ENCODE measurements at regions not wholly inside any gene's neighbourhood (a gene's known extent, or its start where the extent isn't known, plus 50 kb on each side); places are given as distances from the start of the nearest gene placed in this dataset.
A peak's percentile ranks its signal among the peaks of the same experiment; 100 is the strongest.

DNA sequence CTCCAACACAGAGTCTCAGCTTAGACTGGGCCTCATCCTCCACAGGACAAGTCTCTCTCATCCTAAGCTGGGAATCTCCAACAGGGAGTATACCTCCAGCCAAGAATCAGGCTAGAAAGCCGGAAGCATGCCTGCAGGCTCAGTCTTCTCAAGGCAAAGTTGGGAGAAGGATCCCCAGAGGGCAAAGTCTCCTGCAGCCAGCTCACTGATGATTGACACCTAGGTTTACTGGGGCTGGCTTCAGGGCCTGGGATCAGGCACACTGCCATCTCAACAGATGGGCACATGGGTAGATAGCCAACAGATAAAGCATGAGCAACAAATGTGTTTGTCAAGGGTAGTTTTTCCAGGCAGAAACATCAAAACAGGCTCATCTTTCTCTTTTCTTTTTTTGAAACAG, 56.1 kb upstream of the TOX3 start (continued):
- TF ChIP-seq, protein P1, sequence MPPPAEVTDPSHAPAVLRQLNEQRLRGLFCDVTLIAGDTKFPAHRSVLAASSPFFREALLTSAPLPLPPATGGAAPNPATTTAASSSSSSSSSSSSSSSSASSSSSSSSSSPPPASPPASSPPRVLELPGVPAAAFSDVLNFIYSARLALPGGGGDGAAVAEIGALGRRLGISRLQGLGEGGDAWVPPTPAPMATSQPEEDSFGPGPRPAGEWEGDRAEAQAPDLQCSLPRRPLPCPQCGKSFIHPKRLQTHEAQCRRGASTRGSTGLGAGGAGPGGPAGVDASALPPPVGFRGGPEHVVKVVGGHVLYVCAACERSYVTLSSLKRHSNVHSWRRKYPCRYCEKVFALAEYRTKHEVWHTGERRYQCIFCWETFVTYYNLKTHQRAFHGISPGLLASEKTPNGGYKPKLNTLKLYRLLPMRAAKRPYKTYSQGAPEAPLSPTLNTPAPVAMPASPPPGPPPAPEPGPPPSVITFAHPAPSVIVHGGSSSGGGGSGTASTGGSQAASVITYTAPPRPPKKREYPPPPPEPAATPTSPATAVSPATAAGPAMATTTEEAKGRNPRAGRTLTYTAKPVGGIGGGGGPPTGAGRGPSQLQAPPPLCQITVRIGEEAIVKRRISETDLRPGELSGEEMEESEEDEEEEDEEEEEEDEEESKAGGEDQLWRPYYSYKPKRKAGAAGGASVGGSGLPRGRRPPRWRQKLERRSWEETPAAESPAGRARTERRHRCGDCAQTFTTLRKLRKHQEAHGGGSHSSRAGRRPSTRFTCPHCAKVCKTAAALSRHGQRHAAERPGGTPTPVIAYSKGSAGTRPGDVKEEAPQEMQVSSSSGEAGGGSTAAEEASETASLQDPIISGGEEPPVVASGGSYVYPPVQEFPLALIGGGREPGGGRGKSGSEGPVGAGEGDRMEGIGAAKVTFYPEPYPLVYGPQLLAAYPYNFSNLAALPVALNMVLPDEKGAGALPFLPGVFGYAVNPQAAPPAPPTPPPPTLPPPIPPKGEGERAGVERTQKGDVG (CRISPR knock-in tag; IDR thresholded peaks at IDR 0.05): no peak
- TF ChIP-seq HDAC2 (IDR thresholded peaks at IDR 0.05) (no peak), KLF5 (IDR thresholded peaks at IDR 0.05; ENCODE audit: partially characterized antibody) (no peak)
- TF ChIP-seq, protein P2, sequence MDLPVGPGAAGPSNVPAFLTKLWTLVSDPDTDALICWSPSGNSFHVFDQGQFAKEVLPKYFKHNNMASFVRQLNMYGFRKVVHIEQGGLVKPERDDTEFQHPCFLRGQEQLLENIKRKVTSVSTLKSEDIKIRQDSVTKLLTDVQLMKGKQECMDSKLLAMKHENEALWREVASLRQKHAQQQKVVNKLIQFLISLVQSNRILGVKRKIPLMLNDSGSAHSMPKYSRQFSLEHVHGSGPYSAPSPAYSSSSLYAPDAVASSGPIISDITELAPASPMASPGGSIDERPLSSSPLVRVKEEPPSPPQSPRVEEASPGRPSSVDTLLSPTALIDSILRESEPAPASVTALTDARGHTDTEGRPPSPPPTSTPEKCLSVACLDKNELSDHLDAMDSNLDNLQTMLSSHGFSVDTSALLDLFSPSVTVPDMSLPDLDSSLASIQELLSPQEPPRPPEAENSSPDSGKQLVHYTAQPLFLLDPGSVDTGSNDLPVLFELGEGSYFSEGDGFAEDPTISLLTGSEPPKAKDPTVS (IDR thresholded peaks at IDR 0.05; ENCODE audit: low read depth, low read length): no peak

DNA sequence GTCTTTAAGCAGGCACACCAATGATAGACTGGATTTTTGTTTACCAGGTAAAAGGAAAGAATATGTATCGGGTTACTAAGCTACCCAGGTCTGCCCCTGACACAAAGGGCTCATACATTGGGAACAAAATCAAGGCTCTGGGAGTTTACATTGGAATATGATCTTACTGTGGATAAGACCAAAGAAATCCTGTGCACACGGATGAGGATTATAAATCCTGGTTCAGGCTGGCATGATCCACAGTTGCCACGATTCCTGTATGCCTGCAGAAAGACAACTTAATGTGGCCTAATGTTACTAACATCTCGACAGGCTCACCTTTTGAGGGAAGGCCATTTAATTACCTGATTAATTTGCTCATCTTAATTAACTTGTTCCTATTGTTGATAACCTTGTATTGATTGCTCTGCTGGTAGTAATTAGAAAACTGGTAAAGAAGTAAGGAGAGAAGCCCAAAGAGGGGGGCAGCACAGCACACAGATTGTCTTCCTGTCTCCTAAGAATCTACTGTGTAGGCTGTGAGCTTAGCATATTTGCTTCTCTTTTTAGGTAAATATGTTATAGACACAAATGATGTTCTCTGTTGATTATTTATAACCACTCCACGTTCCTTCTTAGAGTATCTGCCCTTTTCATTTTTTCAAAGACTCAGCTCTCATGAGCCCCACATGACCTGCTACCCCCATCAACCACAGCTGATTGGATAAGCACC, 51.0 kb upstream of the TOX3 start:
- no peak overlapping the region for H2AFZ ChIP-seq (ENCODE audit: control insufficient read depth, low read depth, low read length)
- POLR2A ChIA-PET: no interaction called here
- no peak overlapping the region for H3K9ac ChIP-seq (ENCODE audit: control insufficient read depth, insufficient read depth, low read length)
- no peaks in the 10 kb centered on the region for H3K36me3 ChIP-seq (ENCODE audit: control insufficient read depth in 2 of 2, insufficient read depth in 2 of 2, low read length in 1 of 2)
- in situ Hi-C loops (cut with MboI) (no loop called here), intact Hi-C loops (cut with micrococcal nuclease; ENCODE audit: unreplicated experiment) (no loop called here)
- no peak overlapping the region for H3K27ac ChIP-seq (ENCODE audit: control insufficient read depth, insufficient read depth)
- FAIRE-seq: no peak
- TF ChIP-seq SIX5 (IDR thresholded peaks at IDR 0.05; ENCODE audit: low read depth, low read length, severe bottlenecking): peak; percentile 29
- TF ChIP-seq, protein P3, sequence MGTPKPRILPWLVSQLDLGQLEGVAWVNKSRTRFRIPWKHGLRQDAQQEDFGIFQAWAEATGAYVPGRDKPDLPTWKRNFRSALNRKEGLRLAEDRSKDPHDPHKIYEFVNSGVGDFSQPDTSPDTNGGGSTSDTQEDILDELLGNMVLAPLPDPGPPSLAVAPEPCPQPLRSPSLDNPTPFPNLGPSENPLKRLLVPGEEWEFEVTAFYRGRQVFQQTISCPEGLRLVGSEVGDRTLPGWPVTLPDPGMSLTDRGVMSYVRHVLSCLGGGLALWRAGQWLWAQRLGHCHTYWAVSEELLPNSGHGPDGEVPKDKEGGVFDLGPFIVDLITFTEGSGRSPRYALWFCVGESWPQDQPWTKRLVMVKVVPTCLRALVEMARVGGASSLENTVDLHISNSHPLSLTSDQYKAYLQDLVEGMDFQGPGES (IDR thresholded peaks at IDR 0.05): no peak
- TF ChIP-seq NFYA (IDR thresholded peaks at IDR 0.05; ENCODE audit: borderline replicate concordance, low read depth, low read length): no peak
- TF ChIP-seq, protein P1 (CRISPR knock-in tag; IDR thresholded peaks at IDR 0.05): no peak
- TF ChIP-seq BACH1 (IDR thresholded peaks at IDR 0.05; ENCODE audit: borderline replicate concordance): no peak
- no peak for ATAC-seq
- WGBS (ENCODE audit: insufficient coverage, insufficient replicate concordance, low lambda C conversion rate, missing lambda C conversion rate): 0% methylated on average over 5 of the region's 5 CpGs
- H3K4me1 ChIP-seq (ENCODE audit: control insufficient read depth, insufficient read depth, low read length): no peaks in the 10 kb centered on the region
- SMC1A ChIA-PET (ENCODE audit: uncharacterized antibody, unreplicated experiment): no interaction called here
- RAD21 ChIA-PET (ENCODE audit: unreplicated experiment): no interaction called here
- H3K79me2 ChIP-seq (ENCODE audit: control insufficient read depth, insufficient read depth, low read length): no peaks in the 10 kb centered on the region
- CTCF ChIA-PET: no interaction called here
- no peaks in the 10 kb centered on the region for H3K27me3 ChIP-seq (replicated peaks in 1 of 2; ENCODE audit: control insufficient read depth in 2 of 2, insufficient read depth in 2 of 2, low read length in 1 of 2)
- no peak for DNase-seq (ENCODE audit: low read depth, low spot score)
- no TSS peak for BruUV-seq (replicated peaks)
- H3K4me3 ChIP-seq: no peak overlapping the region
- H4K20me1 ChIP-seq (ENCODE audit: control insufficient read depth, insufficient read depth): no peaks in the 10 kb centered on the region
- no peaks in the 10 kb centered on the region for H3K9me3 ChIP-seq (replicated peaks; ENCODE audit: control insufficient read depth, insufficient read depth, low read length)
- no peak overlapping the region for H3K4me2 ChIP-seq (ENCODE audit: control insufficient read depth, insufficient read depth)

Data from GM12878 (cell line).